Mesenchymal stem cell (in vitro differentiated cells and primary cell): ENCODE measurements at regions not wholly inside any gene's neighbourhood (a gene's known extent, or its start where the extent isn't known, plus 50 kb on each side); places are given as distances from the start of the nearest gene placed in this dataset.

ENCODE experiments used
- DNase-seq: peaks from one replicate; pipeline ENCODE4 v3.0.0-alpha.2; 2013
- H2AFZ ChIP-seq: one replicate; pipeline ENCODE4 v1.6.1; 2013; ENCODE audit warnings: low read depth, mild to moderate bottlenecking, control low read depth, inconsistent platforms, low read length, moderate library complexity
- H2AK5ac ChIP-seq: 2 replicates; pipeline ENCODE4 v1.6.1; 2013; ENCODE audit warnings: low read length, moderate library complexity, mild to moderate bottlenecking, inconsistent platforms; ENCODE audit not compliant: severe bottlenecking
- H2BK120ac ChIP-seq: one replicate; pipeline ENCODE4 v1.6.1; 2013; ENCODE audit warnings: low read depth, mild to moderate bottlenecking, inconsistent platforms, low read length, moderate library complexity
- H2BK12ac ChIP-seq, 2 experiments: one replicate each; pipeline ENCODE4 v1.6.1; 2013; ENCODE audit warnings: inconsistent platforms in 2 of 2, low read length in 2 of 2, mild to moderate bottlenecking in 2 of 2, moderate library complexity in 2 of 2, control low read depth in 1 of 2
- H2BK15ac ChIP-seq: one replicate; pipeline ENCODE4 v1.6.1; 2013; ENCODE audit warnings: mild to moderate bottlenecking, low read depth, inconsistent platforms; ENCODE audit not compliant: poor library complexity, severe bottlenecking
- H2BK5ac ChIP-seq: 2 replicates; pipeline ENCODE4 v1.6.1; 2013; ENCODE audit warnings: low read depth, mild to moderate bottlenecking, low read length, control low read depth, inconsistent platforms; ENCODE audit not compliant: poor library complexity, severe bottlenecking
- H3K14ac ChIP-seq, 2 experiments: one replicate each; pipeline ENCODE4 v1.6.1; 2013; ENCODE audit warnings: inconsistent platforms in 2 of 2, low read length in 2 of 2, control low read depth in 1 of 2, mild to moderate bottlenecking in 1 of 2, moderate library complexity in 1 of 2
- H3K18ac ChIP-seq, 2 experiments: one replicate each; pipeline ENCODE4 v1.6.1; 2013; ENCODE audit warnings: inconsistent platforms in 2 of 2, low read length in 2 of 2, control low read depth in 1 of 2, low read depth in 1 of 2, mild to moderate bottlenecking in 1 of 2
- H3K23ac ChIP-seq, 2 experiments: one replicate each; pipeline ENCODE4 v1.6.1; 2013; ENCODE audit warnings: inconsistent platforms in 2 of 2, low read length in 2 of 2, mild to moderate bottlenecking in 2 of 2, moderate library complexity in 2 of 2, control low read depth in 1 of 2
- H3K27ac ChIP-seq: 2 replicates; pipeline ENCODE4 v1.5.1; 2013; ENCODE audit warnings: mild to moderate bottlenecking, moderate library complexity, low read length, control low read depth, inconsistent platforms; ENCODE audit not compliant: poor library complexity, severe bottlenecking
- H3K27me3 ChIP-seq, 2 experiments: 2 replicates each; pipeline versions ENCODE4 v1.6.1 to v1.7.0; 2013; ENCODE audit warnings: low read length in 2 of 2, mild to moderate bottlenecking in 2 of 2, moderate library complexity in 2 of 2, control low read depth in 1 of 2, inconsistent platforms in 1 of 2; ENCODE audit not compliant: control insufficient read depth in 1 of 2, insufficient read depth in 1 of 2
- H3K36me3 ChIP-seq, 2 experiments: 2 replicates each; pipeline versions ENCODE4 v1.6.1 to v1.7.0; 2013; ENCODE audit warnings: low read length in 2 of 2, control low read depth in 1 of 2, inconsistent platforms in 1 of 2, low read depth in 1 of 2, mild to moderate bottlenecking in 1 of 2; ENCODE audit not compliant: insufficient read depth in 2 of 2, control insufficient read depth in 1 of 2
- H3K4ac ChIP-seq, 2 experiments: one replicate each; pipeline ENCODE4 v1.6.1; 2013; ENCODE audit warnings: inconsistent platforms in 2 of 2, low read length in 2 of 2, mild to moderate bottlenecking in 2 of 2, moderate library complexity in 2 of 2, control low read depth in 1 of 2, low read depth in 1 of 2
- H3K4me1 ChIP-seq: 2 replicates; pipeline ENCODE4 v1.6.1; 2013; ENCODE audit warnings: low read depth, low read length, control low read depth; ENCODE audit not compliant: control insufficient read depth, insufficient read depth
- H3K4me2 ChIP-seq: 2 replicates; pipeline ENCODE4 v1.6.1; 2013; ENCODE audit warnings: low read length, mild to moderate bottlenecking, inconsistent platforms; ENCODE audit not compliant: poor library complexity, severe bottlenecking
- H3K4me3 ChIP-seq, 2 experiments: 2 replicates each; pipeline versions ENCODE4 v1.5.1 to v1.7.0; 2013; ENCODE audit warnings: low read length in 2 of 2, mild to moderate bottlenecking in 2 of 2, control low read depth in 1 of 2, low read depth in 1 of 2; ENCODE audit not compliant: insufficient read depth in 1 of 2
- H3K79me1 ChIP-seq: replicated peaks from 2 replicates; pipeline ENCODE4 v1.6.1; 2013; ENCODE audit warnings: mild to moderate bottlenecking, control low read depth, low read length, inconsistent platforms; ENCODE audit not compliant: poor library complexity, severe bottlenecking
- H3K9ac ChIP-seq: 2 replicates; pipeline ENCODE4 v1.7.0; 2013; ENCODE audit warnings: mild to moderate bottlenecking, low read length, moderate library complexity
- H3K9me3 ChIP-seq: 2 replicates; pipeline ENCODE4 v1.7.0; 2013; ENCODE audit warnings: mild to moderate bottlenecking, low read length; ENCODE audit not compliant: control insufficient read depth
- H4K8ac ChIP-seq: one replicate; pipeline ENCODE4 v1.6.1; 2013; ENCODE audit warnings: inconsistent platforms, mild to moderate bottlenecking, low read length, moderate library complexity
- H4K91ac ChIP-seq: one replicate; pipeline ENCODE4 v1.6.1; 2013; ENCODE audit warnings: mild to moderate bottlenecking, low read length, inconsistent platforms
- WGBS: methylation state at CpG from one replicate; pipeline ENCODE4 v1.1.7; 2013; ENCODE audit warnings: mixed read lengths; 5-methylcytosine and 5-hydroxymethylcytosine counted together

GRCh38 chr1:184905601-184906322, 68.5 kb downstream of the NIBAN1 start:
- Histone ChIP-seq H3K27ac (no peak overlapping the region), H3K79me1 (no peaks in the 10 kb centered on the region), H2BK12ac (no peak overlapping the region), H3K18ac (no peak overlapping the region), H3K27me3 (no peaks in the 10 kb centered on the region), H3K9ac (no peak overlapping the region), H3K4me1 (no peaks in the 10 kb centered on the region), H3K14ac (no peak overlapping the region), H2BK15ac (no peak overlapping the region), H3K4me3 (no peak overlapping the region), H3K9me3 (no peaks in the 10 kb centered on the region), H2AFZ (no peak overlapping the region), H3K4ac (no peak overlapping the region), H2AK5ac (no peak overlapping the region), H3K4me2 (no peak overlapping the region), H2BK5ac (no peak overlapping the region), H4K91ac (no peak overlapping the region), H2BK120ac (no peak overlapping the region), H4K8ac (no peak overlapping the region), H3K23ac (no peak overlapping the region), H3K36me3 (no peaks in the 10 kb centered on the region)
- WGBS: 82% methylated on average over 3 of the region's 3 CpGs
- no peak for DNase-seq

- Histone ChIP-seq H3K4me2 (no peak overlapping the region), H3K4ac (no peak overlapping the region), H2AFZ (no peak overlapping the region), H3K27me3 (no peaks in the 10 kb centered on the region), H3K9ac (no peak overlapping the region), H3K4me1 (no peaks in the 10 kb centered on the region), H3K9me3 (no peaks in the 10 kb centered on the region), H3K79me1 (no peaks in the 10 kb centered on the region), H3K23ac (no peak overlapping the region), H2BK5ac (no peak overlapping the region), H3K36me3 (peaks cover 0 to 11% of the 10 kb centered on the region in 2 experiments), H2BK120ac (no peak overlapping the region), H3K14ac (no peak overlapping the region), H3K27ac (no peak overlapping the region), H2BK12ac (no peak overlapping the region), H3K4me3 (no peak overlapping the region), H3K18ac (no peak overlapping the region), H2AK5ac (no peak overlapping the region), H4K91ac (no peak overlapping the region), H4K8ac (no peak overlapping the region), H2BK15ac (no peak overlapping the region)
- DNase-seq: no peak
- 96% methylated on average over 2 of the region's 2 CpGs for WGBS
Measured at GRCh38 chr1:184903111-184903692, 71.1 kb downstream of the NIBAN1 start.

GRCh38 chr1:184900507-184900906, 73.8 kb downstream of the NIBAN1 start:
- Histone ChIP-seq H3K36me3 (peaks cover 0 to 36% of the 10 kb centered on the region in 2 experiments), H3K4ac (no peak overlapping the region), H3K4me1 (no peaks in the 10 kb centered on the region), H3K14ac (no peak overlapping the region), H4K91ac (no peak overlapping the region), H2AFZ (no peak overlapping the region), H2BK120ac (no peak overlapping the region), H3K27me3 (no peaks in the 10 kb centered on the region), H2BK12ac (no peak overlapping the region), H3K23ac (no peak overlapping the region), H3K18ac (no peak overlapping the region), H3K4me3 (no peak overlapping the region), H2BK15ac (no peak overlapping the region), H3K27ac (no peak overlapping the region), H3K4me2 (no peak overlapping the region), H3K9ac (no peak overlapping the region), H2BK5ac (no peak overlapping the region), H2AK5ac (no peak overlapping the region), H4K8ac (no peak overlapping the region), H3K9me3 (no peaks in the 10 kb centered on the region), H3K79me1 (no peaks in the 10 kb centered on the region)
- no peak for DNase-seq
- WGBS: 100% methylated on average over 1 of the region's 4 CpGs

GRCh38 chr1:184896000-184896399, 78.3 kb downstream of the NIBAN1 start:
- H3K4me1 ChIP-seq: no peaks in the 10 kb centered on the region
- no peak overlapping the region for H4K91ac ChIP-seq
- no peak for DNase-seq
- H3K4me2 ChIP-seq: no peak overlapping the region
- H3K18ac ChIP-seq: no peak overlapping the region
- no peak overlapping the region for H2BK120ac ChIP-seq
- no peak overlapping the region for H3K9ac ChIP-seq
- no peaks in the 10 kb centered on the region for H3K9me3 ChIP-seq
- H3K4me3 ChIP-seq: no peak overlapping the region
- H3K4ac ChIP-seq: no peak overlapping the region
- no peak overlapping the region for H2AK5ac ChIP-seq
- no peak overlapping the region for H2BK12ac ChIP-seq
- no peaks in the 10 kb centered on the region for H3K27me3 ChIP-seq
- H3K36me3 ChIP-seq: peaks cover 0 to 71% of the 10 kb centered on the region in 2 experiments
- no CpG with 5 or more reads among the region's 2 CpGs for whole genome bisulfite sequencing
- no peak overlapping the region for H4K8ac ChIP-seq
- no peaks in the 10 kb centered on the region for H3K79me1 ChIP-seq
- H3K27ac ChIP-seq: no peak overlapping the region
- no peak overlapping the region for H3K23ac ChIP-seq
- no peak overlapping the region for H3K14ac ChIP-seq
- no peak overlapping the region for H2BK15ac ChIP-seq
- H2AFZ ChIP-seq: no peak overlapping the region
- no peak overlapping the region for H2BK5ac ChIP-seq
